Activated naive CD4-positive, alpha-beta T cell treated with anti-CD3 and anti-CD28 coated beads for 36 hours (primary cell): ENCODE measurements at regions not wholly inside any gene's neighbourhood (a gene's known extent, or its start where the extent isn't known, plus 50 kb on each side); places are given as distances from the start of the nearest gene placed in this dataset.

Experiments used
- CTCF ChIA-PET: fragments of 350-600 bp; sonication (Branson Sonifier 250); formaldehyde crosslinking; loops from one replicate; lab custom pipeline; 2021; ENCODE audit warnings: antibody characterized with exemption; lab: Charles Lee
- DNase-seq: peaks from one replicate; pipeline ENCODE4 v3.0.0-alpha.2; 2020
- H3K27ac Mint-ChIP-seq: one replicate; pipeline ENCODE4 v1.8.0; 2021; ENCODE audit warnings: mild to moderate bottlenecking, mixed read lengths
- H3K27me3 Mint-ChIP-seq: one replicate; pipeline ENCODE4 v1.8.0; 2021; ENCODE audit warnings: low read depth, mixed read lengths
- H3K36me3 Mint-ChIP-seq: one replicate; pipeline ENCODE4 v1.8.0; 2021; ENCODE audit warnings: low read depth, mixed read lengths
- H3K4me1 Mint-ChIP-seq: one replicate; pipeline ENCODE4 v1.8.0; 2021; ENCODE audit warnings: low read depth, mixed read lengths
- H3K4me3 Mint-ChIP-seq: one replicate; pipeline ENCODE4 v1.8.0; 2021; ENCODE audit warnings: mild to moderate bottlenecking, moderate library complexity, mixed read lengths
- H3K9me3 Mint-ChIP-seq: one replicate; pipeline ENCODE4 v1.8.0; 2021; ENCODE audit warnings: mixed read lengths
- intact Hi-C: fragments of 100-400 bp; cut with micrococcal nuclease; formaldehyde crosslinking; loops from one replicate; pipeline ENCODE4 v1.15.1; 2023

GRCh38 chr4:155495572-155496293 lies 119.0 kb upstream of the MAP9 start:
- no peak overlapping the region for H3K4me3 Mint-ChIP-seq
- no peaks in the 10 kb centered on the region for H3K9me3 Mint-ChIP-seq
- peaks cover 8% of the 10 kb centered on the region for H3K27me3 Mint-ChIP-seq
- no peaks in the 10 kb centered on the region for H3K36me3 Mint-ChIP-seq
- intact Hi-C loops, result no loop called here
- H3K27ac Mint-ChIP-seq, result no peak overlapping the region
- CTCF ChIA-PET, result no interaction called here
- no peak for DNase-seq
- H3K4me1 Mint-ChIP-seq, result no peaks in the 10 kb centered on the region

DNA sequence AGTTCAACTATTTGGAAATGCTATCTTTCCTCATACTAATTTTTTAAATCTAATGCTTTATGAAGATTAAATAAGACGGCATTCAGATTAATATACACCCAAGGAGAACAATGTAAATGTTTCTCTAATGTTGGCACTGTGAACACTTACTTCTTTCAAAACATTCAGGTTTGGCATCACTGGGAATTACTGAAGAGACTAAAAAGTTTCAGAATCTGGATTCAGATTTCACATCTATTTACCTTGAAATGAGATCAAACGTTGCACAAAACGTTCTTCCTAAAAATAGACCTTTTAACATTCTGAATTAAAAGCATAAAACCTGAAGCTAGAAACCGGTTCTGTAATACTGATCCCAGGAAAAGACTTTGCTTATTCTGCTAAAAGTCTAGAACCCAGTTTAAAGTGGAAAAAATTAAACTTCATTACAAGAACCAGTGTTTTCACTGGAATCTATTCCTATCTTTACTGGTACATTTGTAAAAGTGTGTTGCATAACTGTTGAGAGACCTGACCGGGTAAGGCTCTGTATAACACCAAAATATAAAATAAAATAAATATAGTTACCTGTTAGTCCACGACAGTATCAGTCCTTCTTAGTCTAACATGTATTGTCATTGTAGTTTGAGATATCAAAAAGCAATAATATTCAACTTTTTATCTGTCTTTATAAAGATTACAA lies 117.4 kb upstream of the MAP9 start:
- no peak for DNase-seq
- CTCF ChIA-PET, result interaction anchor here (0.6 kb wide), 1 partner anchor 26 kb away, joined by 3 read pairs; no protein-coding TSS in a partner anchor
- H3K4me3 Mint-ChIP-seq, result no peak overlapping the region
- H3K4me1 Mint-ChIP-seq, result no peaks in the 10 kb centered on the region
- H3K36me3 Mint-ChIP-seq, result no peaks in the 10 kb centered on the region
- H3K27me3 Mint-ChIP-seq, result peaks cover 8% of the 10 kb centered on the region
- intact Hi-C loops, result no loop called here
- H3K27ac Mint-ChIP-seq, result no peak overlapping the region
- no peaks in the 10 kb centered on the region for H3K9me3 Mint-ChIP-seq

GRCh38 chr4:155491336-155492120 lies 114.8 kb upstream of the MAP9 start:
- H3K36me3 Mint-ChIP-seq, result no peaks in the 10 kb centered on the region
- H3K27ac Mint-ChIP-seq, result no peak overlapping the region
- intact Hi-C loops, result no loop called here
- no peaks in the 10 kb centered on the region for H3K4me1 Mint-ChIP-seq
- H3K4me3 Mint-ChIP-seq, result no peak overlapping the region
- CTCF ChIA-PET, result interaction anchor here (0.7 kb wide), 1 partner anchor 156 kb away, joined by 3 read pairs; no protein-coding TSS in a partner anchor
- DNase-seq, result no peak
- H3K9me3 Mint-ChIP-seq, result no peaks in the 10 kb centered on the region
- peaks cover 8% of the 10 kb centered on the region for H3K27me3 Mint-ChIP-seq

- CTCF ChIA-PET, result no interaction called here
- H3K4me1 Mint-ChIP-seq, result no peaks in the 10 kb centered on the region
- no peak for DNase-seq
- H3K9me3 Mint-ChIP-seq, result no peaks in the 10 kb centered on the region
- no peak overlapping the region for H3K27ac Mint-ChIP-seq
- H3K4me3 Mint-ChIP-seq, result no peak overlapping the region
- peaks cover 4% of the 10 kb centered on the region for H3K27me3 Mint-ChIP-seq
- intact Hi-C loops, result no loop called here
- no peaks in the 10 kb centered on the region for H3K36me3 Mint-ChIP-seq
These were observed 112.5 kb upstream of the MAP9 start for GRCh38 chr4:155489271-155489670.

- Mint-ChIP-seq H3K9me3 (no peaks in the 10 kb centered on the region), H3K27ac (no peak overlapping the region), H3K27me3 (peaks cover 7% of the 10 kb centered on the region), H3K36me3 (no peaks in the 10 kb centered on the region), H3K4me1 (no peaks in the 10 kb centered on the region), H3K4me3 (no peak overlapping the region)
- CTCF ChIA-PET, result no interaction called here
- intact Hi-C loops, result no loop called here
- no peak for DNase-seq
These were observed 111.9 kb upstream of the MAP9 start for GRCh38 chr4:155488691-155489090.

DNA sequence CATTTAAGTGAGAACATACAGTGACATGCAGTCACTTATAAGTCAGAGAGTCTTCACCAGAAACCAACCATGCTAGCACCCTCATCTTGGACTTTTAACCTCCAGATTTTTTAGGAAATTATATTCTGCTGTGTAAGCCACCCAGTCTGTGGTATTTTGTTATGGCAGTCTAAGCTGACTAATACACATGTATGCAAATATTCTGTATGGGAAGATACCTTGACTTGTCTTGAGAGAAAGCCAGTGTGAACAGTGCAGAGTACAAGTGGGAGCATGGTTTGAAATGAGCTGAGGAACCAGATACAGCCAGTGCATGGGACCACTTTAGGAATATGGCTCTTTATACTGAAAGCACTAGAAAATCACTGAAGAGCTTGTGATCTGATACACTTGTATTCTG lies 110.4 kb upstream of the MAP9 start:
- intact Hi-C loops, result no loop called here
- DNase-seq, result no peak
- Mint-ChIP-seq H3K27ac (no peak overlapping the region), H3K36me3 (no peaks in the 10 kb centered on the region), H3K4me1 (no peaks in the 10 kb centered on the region), H3K27me3 (peaks cover 7% of the 10 kb centered on the region), H3K9me3 (no peaks in the 10 kb centered on the region), H3K4me3 (no peak overlapping the region)
- CTCF ChIA-PET, result interaction anchor here (0.5 kb wide), 1 partner anchor 826 kb away, joined by 3 read pairs; no protein-coding TSS in a partner anchor

GRCh38 chr4:155481150-155481549 lies 104.4 kb upstream of the MAP9 start:
- intact Hi-C loops, result no loop called here
- Mint-ChIP-seq H3K27ac (no peak overlapping the region), H3K9me3 (no peaks in the 10 kb centered on the region), H3K36me3 (no peaks in the 10 kb centered on the region), H3K4me1 (no peaks in the 10 kb centered on the region), H3K27me3 (peaks cover 5% of the 10 kb centered on the region), H3K4me3 (no peak overlapping the region)
- CTCF ChIA-PET, result no interaction called here
- DNase-seq, result no peak

- Mint-ChIP-seq H3K4me3 (no peak overlapping the region), H3K4me1 (no peaks in the 10 kb centered on the region), H3K36me3 (no peaks in the 10 kb centered on the region), H3K9me3 (no peaks in the 10 kb centered on the region), H3K27ac (no peak overlapping the region), H3K27me3 (peaks cover 5% of the 10 kb centered on the region)
- CTCF ChIA-PET, result no interaction called here
- intact Hi-C loops, result no loop called here
- no peak for DNase-seq
These were observed 103.1 kb upstream of the MAP9 start for GRCh38 chr4:155479835-155480234.

- H3K4me3 Mint-ChIP-seq, result no peak overlapping the region
- H3K27ac Mint-ChIP-seq, result no peak overlapping the region
These were observed 101.6 kb upstream of the MAP9 start for GRCh38 chr4:155478336-155478835.

DNA sequence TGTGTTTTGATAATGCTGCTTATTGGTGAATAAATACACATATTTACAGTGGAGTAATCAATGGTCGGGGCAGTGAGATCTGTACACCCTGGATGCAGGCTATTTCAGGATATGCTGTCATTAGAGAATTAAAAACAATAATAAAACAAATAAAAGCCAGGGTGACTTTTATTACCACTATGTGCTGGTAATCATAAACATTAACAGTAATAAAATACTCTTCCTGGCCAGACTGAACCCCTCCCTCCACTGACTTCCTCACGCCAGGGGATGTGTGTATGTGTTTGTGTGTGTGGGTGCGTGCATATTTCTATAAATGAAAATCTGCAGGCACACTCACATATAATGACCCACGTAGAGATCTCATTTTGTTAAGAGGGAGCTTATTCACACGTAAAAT lies 98.0 kb upstream of the MAP9 start:
- Mint-ChIP-seq H3K27me3 (peaks cover 18% of the 10 kb centered on the region), H3K36me3 (no peaks in the 10 kb centered on the region), H3K4me3 (no peak overlapping the region), H3K9me3 (no peaks in the 10 kb centered on the region), H3K4me1 (no peaks in the 10 kb centered on the region), H3K27ac (no peak overlapping the region)
- CTCF ChIA-PET, result no interaction called here
- DNase-seq, result no peak
- intact Hi-C loops, result no loop called here

More at GRCh38 chr4:155478336-155478835, 101.6 kb upstream of the MAP9 start:
- H3K9me3 Mint-ChIP-seq, result no peaks in the 10 kb centered on the region
- intact Hi-C loops, result no loop called here
- no peaks in the 10 kb centered on the region for H3K27me3 Mint-ChIP-seq
- CTCF ChIA-PET, result no interaction called here
- no peak for DNase-seq
- H3K36me3 Mint-ChIP-seq, result no peaks in the 10 kb centered on the region
- no peaks in the 10 kb centered on the region for H3K4me1 Mint-ChIP-seq

GRCh38 chr4:155473420-155474095 lies 96.8 kb upstream of the MAP9 start:
- DNase-seq, result no peak
- Mint-ChIP-seq H3K4me3 (no peak overlapping the region), H3K9me3 (no peaks in the 10 kb centered on the region), H3K27ac (no peak overlapping the region), H3K4me1 (no peaks in the 10 kb centered on the region), H3K27me3 (peaks cover 18% of the 10 kb centered on the region), H3K36me3 (no peaks in the 10 kb centered on the region)
- CTCF ChIA-PET, result no interaction called here
- intact Hi-C loops, result no loop called here

DNA sequence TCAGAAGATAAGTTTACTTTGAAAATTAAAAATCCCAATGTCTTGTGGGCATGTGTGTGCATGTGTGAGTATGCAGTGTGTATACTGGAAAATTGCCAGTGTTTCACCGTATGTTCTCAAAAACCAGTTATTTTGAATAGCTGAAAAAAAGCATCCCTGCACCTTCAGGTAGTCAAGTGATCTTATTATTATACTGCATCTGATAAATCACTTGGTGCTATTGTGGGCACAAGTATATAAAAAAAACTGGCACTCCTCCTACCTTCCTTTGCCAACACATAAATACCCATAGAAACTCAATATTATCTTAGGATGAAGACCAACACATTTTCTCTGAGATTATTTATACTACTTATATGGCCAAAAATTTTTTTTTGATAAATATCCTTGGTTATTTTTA lies 91.5 kb upstream of the MAP9 start:
- H3K27ac Mint-ChIP-seq, result no peak overlapping the region
- H3K9me3 Mint-ChIP-seq, result no peaks in the 10 kb centered on the region
- no peaks in the 10 kb centered on the region for H3K36me3 Mint-ChIP-seq
- H3K27me3 Mint-ChIP-seq, result peaks cover 18% of the 10 kb centered on the region
- no peak for DNase-seq
- H3K4me1 Mint-ChIP-seq, result no peaks in the 10 kb centered on the region
- intact Hi-C loops, result no loop called here
- CTCF ChIA-PET, result interaction anchor here (0.6 kb wide), 1 partner anchor 27 kb away, joined by 3 read pairs; no protein-coding TSS in a partner anchor
- no peak overlapping the region for H3K4me3 Mint-ChIP-seq
